HEK293 (cell line): ENCODE measurements at regions not wholly inside any gene's neighbourhood (a gene's known extent, or its start where the extent isn't known, plus 50 kb on each side); places are given as distances from the start of the nearest gene placed in this dataset.

Experiments
- CTCF ChIA-PET: fragments of 350-600 bp; formaldehyde crosslinking; extraction: SDS; loops from one replicate; lab custom pipeline; 2021; ENCODE audit warnings: antibody characterized with exemption; lab: Yijun Ruan, JAX
- POLR2A ChIA-PET: fragments of 300-600 bp; formaldehyde crosslinking; extraction: SDS; loops from one replicate; lab custom pipeline; 2020; ENCODE audit warnings: antibody characterized with exemption, inconsistent platforms; lab: Yijun Ruan, JAX
- H3K27ac ChIP-seq: fragments of 200-500 bp; sonication (Bioruptor generic); 2 replicates; pipeline ENCODE4 v1.5.1; 2014; ENCODE audit warnings: low read depth, low read length, control low read depth, inconsistent platforms; ENCODE audit errors: extremely low read depth
- H3K36me3 ChIP-seq, 2 experiments: fragments of 200-500 bp in 1 of 2; sonication (Bioruptor generic) in 1 of 2; 1 replicate in 1 of 2; 2 replicates in 1 of 2; pipeline ENCODE4 v1.5.1; 2014 to 2017; ENCODE audit warnings: inconsistent platforms in 2 of 2, low read length in 2 of 2; ENCODE audit not compliant: control insufficient read depth in 2 of 2, insufficient read depth in 1 of 2
- H3K4me1 ChIP-seq: fragments of 200-500 bp; sonication (Bioruptor generic); 2 replicates; pipeline ENCODE4 v1.5.1; 2014; ENCODE audit warnings: mild to moderate bottlenecking, low read length, inconsistent platforms; ENCODE audit not compliant: control insufficient read depth, insufficient read depth
- H3K4me3 ChIP-seq: 2 replicates; pipeline ENCODE4 v1.5.1; 2011; ENCODE audit warnings: low read depth, mild to moderate bottlenecking, control low read depth, low read length, moderate library complexity
- H3K9me3 ChIP-seq: fragments of 200-500 bp; sonication (Bioruptor generic); 2 replicates; pipeline ENCODE4 v1.5.1; 2014; ENCODE audit warnings: low read depth, low read length, inconsistent platforms; ENCODE audit not compliant: control insufficient read depth, insufficient read depth
- HIC1 ChIP-seq: fragments of 450-650 bp; formaldehyde crosslinking; IDR thresholded peaks from 2 replicates; pipeline ENCODE4 v1.5.1; 2016; ENCODE audit warnings: missing biosample characterization, missing genetic modification characterization
- HOXD13 ChIP-seq: sonication (generic); formaldehyde crosslinking; IDR thresholded peaks from 2 replicates; pipeline ENCODE4 v1.8.0; 2022; ENCODE audit warnings: missing genetic modification reagents, borderline replicate concordance
- IKZF3 ChIP-seq: fragments of 450-650 bp; IDR thresholded peaks from 2 replicates; pipeline ENCODE4 v1.5.0; 2018; ENCODE audit warnings: missing biosample characterization, mild to moderate bottlenecking, missing genetic modification characterization, moderate library complexity
- MEIS1 ChIP-seq: sonication (generic); formaldehyde crosslinking; IDR thresholded peaks from 2 replicates; pipeline ENCODE4 v1.8.1; 2022; ENCODE audit warnings: missing genetic modification reagents, mild to moderate bottlenecking, borderline replicate concordance
- OVOL3 ChIP-seq: fragments of 450-650 bp; formaldehyde crosslinking; IDR thresholded peaks from 2 replicates; pipeline ENCODE4 v1.5.1; 2016; ENCODE audit warnings: missing biosample characterization, missing genetic modification characterization
- TCF7L2 ChIP-seq: IDR thresholded peaks from 2 replicates; pipeline ENCODE4 v1.6.1; 2011; ENCODE audit warnings: low read depth, mild to moderate bottlenecking, inconsistent platforms, low read length, moderate library complexity, borderline replicate concordance
- TRIM28 ChIP-seq: IDR thresholded peaks from 2 replicates; pipeline ENCODE4 v1.6.1; 2011; ENCODE audit warnings: low read length, control low read depth, borderline replicate concordance
- YY1 ChIP-seq: fragments of 450-650 bp; formaldehyde crosslinking; IDR thresholded peaks from 2 replicates; pipeline ENCODE4 v1.5.1; 2018; ENCODE audit warnings: missing biosample characterization, missing genetic modification characterization
- ZEB2 ChIP-seq: fragments of 450-650 bp; formaldehyde crosslinking; IDR thresholded peaks from 2 replicates; pipeline ENCODE4 v1.5.1; 2016; ENCODE audit warnings: missing biosample characterization, missing genetic modification characterization
- ZNF10 ChIP-seq: fragments of 450-650 bp; formaldehyde crosslinking; IDR thresholded peaks from 2 replicates; pipeline ENCODE4 v1.5.1; 2017; ENCODE audit warnings: missing biosample characterization, missing genetic modification characterization
- ZNF148 ChIP-seq: fragments of 450-650 bp; formaldehyde crosslinking; IDR thresholded peaks from 2 replicates; pipeline ENCODE4 v1.5.0; 2017; ENCODE audit warnings: missing biosample characterization, missing genetic modification characterization, borderline replicate concordance
- ZNF157 ChIP-seq: fragments of 450-650 bp; formaldehyde crosslinking; IDR thresholded peaks from 2 replicates; pipeline ENCODE4 v1.5.1; 2016; ENCODE audit warnings: missing biosample characterization, missing genetic modification characterization
- ZNF18 ChIP-seq: fragments of 450-650 bp; formaldehyde crosslinking; IDR thresholded peaks from 2 replicates; pipeline ENCODE4 v1.5.1; 2016; ENCODE audit warnings: missing biosample characterization, missing genetic modification characterization
- ZNF184 ChIP-seq: fragments of 450-650 bp; IDR thresholded peaks from 2 replicates; pipeline ENCODE4 v1.5.1; 2018; ENCODE audit warnings: missing biosample characterization, mild to moderate bottlenecking, missing genetic modification characterization
- ZNF214 ChIP-seq: fragments of 450-650 bp; formaldehyde crosslinking; IDR thresholded peaks from 2 replicates; pipeline ENCODE4 v1.5.1; 2017; ENCODE audit warnings: missing biosample characterization, mild to moderate bottlenecking, missing genetic modification characterization, borderline replicate concordance
- ZNF223 ChIP-seq: fragments of 450-650 bp; formaldehyde crosslinking; IDR thresholded peaks from 2 replicates; pipeline ENCODE4 v1.5.1; 2016; ENCODE audit warnings: missing biosample characterization, missing genetic modification characterization
- ZNF248 ChIP-seq: fragments of 450-650 bp; formaldehyde crosslinking; IDR thresholded peaks from 2 replicates; pipeline ENCODE4 v1.5.1; 2017; ENCODE audit warnings: missing biosample characterization, missing genetic modification characterization
- ZNF324 ChIP-seq: fragments of 450-650 bp; formaldehyde crosslinking; IDR thresholded peaks from 2 replicates; pipeline ENCODE4 v1.5.1; 2016; ENCODE audit warnings: missing biosample characterization, missing genetic modification characterization
- ZNF404 ChIP-seq: fragments of 450-650 bp; formaldehyde crosslinking; IDR thresholded peaks from 2 replicates; pipeline ENCODE4 v1.5.1; 2017; ENCODE audit warnings: missing biosample characterization, missing genetic modification characterization
- ZNF548 ChIP-seq: fragments of 450-650 bp; formaldehyde crosslinking; IDR thresholded peaks from 2 replicates; pipeline ENCODE4 v1.5.1; 2016; ENCODE audit warnings: missing biosample characterization, missing genetic modification characterization
- ZNF670 ChIP-seq: fragments of 450-650 bp; formaldehyde crosslinking; IDR thresholded peaks from 2 replicates; pipeline ENCODE4 v1.5.1; 2016; ENCODE audit warnings: missing biosample characterization, missing genetic modification characterization, low read depth
- ZNF768 ChIP-seq: fragments of 450-650 bp; formaldehyde crosslinking; IDR thresholded peaks from 2 replicates; pipeline ENCODE4 v1.5.1; 2018; ENCODE audit warnings: missing biosample characterization, mild to moderate bottlenecking, missing genetic modification characterization
- ZNF792 ChIP-seq: fragments of 450-650 bp; formaldehyde crosslinking; IDR thresholded peaks from 2 replicates; pipeline ENCODE4 v1.5.1; 2016; ENCODE audit warnings: missing biosample characterization, missing genetic modification characterization

- ChIA-PET POLR2A (no interaction called here), CTCF (no interaction called here)
- Histone ChIP-seq H3K36me3 (no peaks in the 10 kb centered on the region), H3K27ac (no peak overlapping the region), H3K4me3 (no peak overlapping the region), H3K4me1 (no peaks in the 10 kb centered on the region), H3K9me3 (no peaks in the 10 kb centered on the region)
- TF ChIP-seq YY1, result no peak
- no peak for TF ChIP-seq HIC1 (tag by site-specific recombination)
- no peak for TF ChIP-seq MEIS1 (CRISPR knock-in tag)
- no peak for TF ChIP-seq ZNF18 (tag by site-specific recombination)
- TF ChIP-seq ZNF548 (tag by site-specific recombination), result no peak
- no peak for TF ChIP-seq ZNF157
- no peak for TF ChIP-seq ZNF184 (tag by site-specific recombination)
- no peak for TF ChIP-seq ZNF214 (tag by site-specific recombination)
- TF ChIP-seq TCF7L2, result no peak
- no peak for TF ChIP-seq TRIM28
- TF ChIP-seq ZNF404 (tag by site-specific recombination), result no peak
- no peak for TF ChIP-seq ZNF223 (tag by site-specific recombination)
- no peak for TF ChIP-seq ZNF148 (tag by site-specific recombination)
These were observed 117.9 kb upstream of the DCAF8L1 start for GRCh38 chrX:28099166-28099565.

- no peak overlapping the region for H3K27ac ChIP-seq
- POLR2A ChIA-PET, result no interaction called here
- H3K4me3 ChIP-seq, result no peak overlapping the region
- H3K36me3 ChIP-seq, result no peaks in the 10 kb centered on the region
- H3K9me3 ChIP-seq, result no peaks in the 10 kb centered on the region
- H3K4me1 ChIP-seq, result no peaks in the 10 kb centered on the region
- CTCF ChIA-PET, result no interaction called here
- TF ChIP-seq ZNF324 (no peak), OVOL3 (tag by site-specific recombination) (no peak), IKZF3 (tag by site-specific recombination) (no peak), ZNF10 (tag by site-specific recombination) (no peak), ZNF670 (tag by site-specific recombination) (no peak), HOXD13 (CRISPR knock-in tag) (no peak), ZNF248 (tag by site-specific recombination) (no peak), ZNF792 (tag by site-specific recombination) (no peak), ZEB2 (tag by site-specific recombination) (no peak), ZNF768 (tag by site-specific recombination) (no peak)
These were observed 104.4 kb upstream of the DCAF8L1 start for GRCh38 chrX:28085653-28086052.
